Limb (tissue), 2 donors: ENCODE measurements at regions not wholly inside any gene's neighbourhood (a gene's known extent, or its start where the extent isn't known, plus 50 kb on each side); places are given as distances from the start of the nearest gene placed in this dataset.
"Not testable (repeated sequence)": the region's sequence is repeated elsewhere in the genome, so short reads cannot be mapped to it uniquely, and the experiment has no call there.

Experiments used
- DNase-seq, 2 donors: peaks; one replicate each; pipeline ENCODE4 v3.0.0-alpha.2; 2016; ENCODE audit errors: extremely low spot score in 2 of 2

DNA sequence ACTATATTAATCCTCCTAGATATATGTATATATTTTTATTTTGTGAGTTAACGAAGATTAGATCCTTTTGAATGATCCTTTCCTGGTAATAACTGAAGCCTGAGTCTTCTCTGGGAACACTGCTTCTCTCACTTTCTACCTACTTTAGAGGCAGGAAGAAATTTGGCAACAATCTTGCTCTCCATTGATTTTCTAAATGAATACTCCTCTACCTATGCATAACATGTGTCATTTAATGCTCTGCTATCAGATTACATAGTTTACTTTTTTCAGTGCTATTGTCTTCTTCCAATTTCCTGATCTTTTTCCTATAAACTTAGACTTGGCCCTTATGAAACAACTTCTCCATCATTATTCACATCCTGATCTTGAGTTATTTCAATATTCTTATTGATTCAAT is 60.4 kb upstream of the PDHA2 start:
- DNase-seq = no peak

- DNase-seq = no peak
These were observed 61.2 kb upstream of the PDHA2 start for GRCh38 chr4:95778666-95779065.

DNA sequence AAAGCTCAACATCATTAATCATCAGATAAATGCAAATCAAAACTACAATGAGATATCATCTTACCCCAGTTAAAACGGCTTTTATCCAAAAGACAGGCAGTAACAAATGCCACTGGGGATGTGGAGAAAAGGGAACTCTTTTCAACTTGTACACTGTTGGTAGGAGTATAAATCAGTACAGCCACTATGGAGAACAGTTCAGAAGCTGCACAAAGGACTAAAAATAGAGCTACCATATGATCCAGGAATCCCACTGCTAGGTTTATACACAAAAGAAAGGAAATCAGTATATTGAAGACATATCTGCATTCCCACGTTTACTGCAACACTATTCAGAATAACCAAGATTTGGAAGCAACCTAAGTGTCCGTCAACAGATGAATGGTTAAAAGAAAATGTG is 69.3 kb upstream of the PDHA2 start:
- not testable (repeated sequence) for DNase-seq

DNA sequence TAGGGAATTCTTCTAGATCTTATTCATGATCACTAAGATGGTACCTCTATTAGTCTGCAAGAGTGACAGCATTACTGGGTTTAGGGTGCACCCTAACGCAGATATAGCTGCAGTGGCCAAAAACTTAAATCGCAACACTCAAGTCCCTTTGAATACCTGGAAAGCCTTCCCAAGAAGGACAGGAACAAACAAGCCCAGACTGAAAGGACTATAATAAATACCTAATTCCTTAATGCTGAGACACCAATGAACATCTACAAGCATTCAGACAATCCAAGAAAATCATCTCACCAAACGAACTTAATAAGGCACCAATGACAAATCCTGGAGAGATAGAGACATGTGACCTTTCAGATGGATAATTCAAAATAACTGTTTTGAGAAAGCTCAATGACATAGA is 74.9 kb upstream of the PDHA2 start:
- DNase-seq = no peak

DNA sequence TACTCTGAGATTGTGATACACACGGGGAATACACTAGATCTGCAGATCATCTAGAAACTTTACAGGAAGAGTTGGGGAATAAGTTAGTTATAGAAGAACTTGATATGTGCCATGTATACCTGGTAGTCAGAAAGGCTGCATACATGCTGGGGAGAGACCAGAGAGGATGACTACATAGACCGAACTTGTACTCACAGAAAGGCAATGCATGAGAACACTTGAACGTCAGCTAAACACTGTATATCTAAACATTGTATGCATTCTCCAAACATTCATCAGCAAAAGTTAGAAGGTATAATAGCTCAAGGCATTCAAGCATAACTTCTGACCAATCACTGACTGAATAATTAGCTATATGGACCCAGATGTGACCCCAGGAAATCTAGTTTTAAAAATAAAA is 78.0 kb upstream of the PDHA2 start:
- DNase-seq = no peak

DNA sequence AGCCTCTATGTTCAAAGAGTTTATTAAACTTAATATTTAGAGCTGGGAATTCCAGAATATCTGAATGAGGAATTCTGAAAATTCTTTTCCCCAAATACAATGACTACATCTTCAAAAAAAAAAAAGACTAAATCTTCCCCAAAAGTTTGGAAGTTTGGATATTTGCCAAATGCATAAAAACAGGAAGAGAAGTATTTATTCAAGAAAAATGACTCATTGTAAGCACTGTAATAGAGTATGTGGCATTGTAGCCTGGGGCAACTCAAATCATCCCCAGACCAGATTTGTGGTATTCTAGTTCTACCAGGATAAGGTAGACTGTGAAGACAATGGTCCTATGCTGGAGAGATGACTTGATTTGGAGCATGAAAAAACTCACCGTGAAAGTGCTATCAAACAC is 78.5 kb upstream of the PDHA2 start:
- no peak for DNase-seq

- not testable (repeated sequence) for DNase-seq
These were observed 79.2 kb upstream of the PDHA2 start for GRCh38 chr4:95760646-95761045.

GRCh38 chr4:95758001-95758400 is 81.9 kb upstream of the PDHA2 start:
- DNase-seq = no peak

DNA sequence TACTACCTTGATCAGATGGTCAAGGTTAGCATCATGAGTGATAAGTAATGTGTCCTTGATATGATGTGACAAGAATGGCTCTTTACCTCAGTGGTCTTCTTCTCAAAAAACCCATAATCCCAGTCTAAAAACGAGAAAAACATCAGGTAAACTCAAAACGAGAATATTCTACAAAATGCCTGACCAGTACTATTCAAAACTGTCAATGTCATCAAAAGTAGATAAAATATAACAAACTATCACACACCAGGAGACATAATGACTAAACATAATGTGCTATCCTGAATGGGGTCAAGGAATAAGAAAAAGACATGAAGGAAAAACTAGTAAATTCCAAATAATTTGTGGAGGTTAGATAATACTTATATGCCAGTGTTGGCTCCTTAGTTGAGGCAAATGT is 85.2 kb upstream of the PDHA2 start:
- no peak for DNase-seq

DNA sequence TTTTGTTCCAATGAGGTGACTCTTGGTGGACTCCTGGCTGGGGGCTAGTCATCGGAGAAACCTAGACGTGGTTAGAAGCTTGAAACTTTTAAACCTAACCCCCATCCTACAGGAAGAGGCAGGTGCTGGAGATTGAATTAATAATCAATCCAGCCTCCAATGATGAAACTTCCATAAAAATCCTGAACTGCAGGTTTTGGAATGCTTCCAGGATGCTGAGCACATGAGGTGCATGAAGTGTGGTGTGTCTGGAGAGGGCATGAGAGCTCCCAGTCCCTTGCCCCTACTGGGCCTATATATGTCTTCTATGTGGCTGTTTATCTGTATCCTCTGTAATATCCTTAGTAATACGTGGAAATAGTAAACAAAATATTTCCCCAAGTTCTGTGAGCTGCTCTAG is 90.7 kb upstream of the PDHA2 start:
- DNase-seq = no peak

- no peak for DNase-seq
These were observed 97.0 kb upstream of the PDHA2 start for GRCh38 chr4:95742872-95743271.

DNA sequence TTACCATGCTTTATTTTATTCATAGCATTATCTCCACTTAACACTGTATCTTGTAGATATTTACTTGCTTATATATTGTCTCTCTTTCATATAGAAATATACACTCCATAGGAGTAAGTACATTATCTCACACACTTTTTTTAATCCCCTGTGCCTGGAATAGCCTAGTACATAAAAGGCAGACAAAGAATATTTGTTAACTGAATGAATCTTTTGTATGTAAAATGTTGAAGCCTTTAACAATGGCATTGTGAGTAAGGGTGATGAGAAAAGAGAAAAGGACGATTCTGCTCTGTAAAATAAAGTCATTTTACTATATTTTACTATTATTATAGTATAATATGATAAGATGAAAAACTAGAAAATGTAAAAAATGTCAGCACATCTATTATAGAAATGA is 97.7 kb upstream of the PDHA2 start:
- DNase-seq = no peak

GRCh38 chr4:95732061-95732460 is 107.8 kb upstream of the PDHA2 start:
- DNase-seq = no peak

DNA sequence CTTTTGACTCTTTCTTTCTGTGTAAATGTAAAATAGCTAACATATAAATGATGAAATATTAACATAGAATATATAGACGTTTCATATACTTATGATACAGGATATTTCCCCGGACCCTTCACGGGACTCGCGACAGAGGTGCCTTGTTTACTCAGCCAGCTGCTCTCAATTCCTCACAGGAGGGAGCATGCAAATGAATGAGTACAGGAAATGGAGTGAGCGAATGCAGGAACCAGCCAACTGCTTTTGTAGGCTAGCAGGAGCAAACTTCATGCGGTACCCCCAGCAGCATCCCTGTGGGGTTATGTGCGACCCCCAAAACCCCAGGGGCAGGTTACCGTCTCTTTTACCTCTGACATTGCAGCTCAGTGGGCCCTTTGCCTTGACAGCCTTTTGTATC is 110.3 kb upstream of the PDHA2 start:
- DNase-seq = no peak

GRCh38 chr4:95728145-95728544 is 111.7 kb upstream of the PDHA2 start:
- no peak for DNase-seq

DNA sequence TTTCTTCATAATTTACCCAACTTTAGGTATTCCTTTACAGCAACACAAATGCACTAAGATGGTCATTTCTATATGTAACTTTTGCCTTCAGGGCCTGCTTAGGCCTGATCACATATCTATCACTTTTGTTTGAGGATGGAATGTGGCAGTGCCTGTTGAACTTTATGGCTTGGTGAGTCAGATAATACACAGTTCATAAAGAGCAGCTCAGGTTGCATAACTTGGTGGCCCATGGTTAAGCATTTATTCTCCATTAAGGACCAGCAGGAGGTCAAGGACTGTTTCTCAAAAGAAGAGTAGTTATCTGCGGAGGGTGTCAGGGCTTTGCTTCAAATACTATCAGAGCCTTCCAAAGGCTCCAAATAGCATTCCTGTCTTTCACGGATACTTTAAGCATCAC is 124.1 kb upstream of the PDHA2 start:
- DNase-seq = no peak

- DNase-seq = no peak
These were observed 125.3 kb upstream of the PDHA2 start for GRCh38 chr4:95714571-95714970.

DNA sequence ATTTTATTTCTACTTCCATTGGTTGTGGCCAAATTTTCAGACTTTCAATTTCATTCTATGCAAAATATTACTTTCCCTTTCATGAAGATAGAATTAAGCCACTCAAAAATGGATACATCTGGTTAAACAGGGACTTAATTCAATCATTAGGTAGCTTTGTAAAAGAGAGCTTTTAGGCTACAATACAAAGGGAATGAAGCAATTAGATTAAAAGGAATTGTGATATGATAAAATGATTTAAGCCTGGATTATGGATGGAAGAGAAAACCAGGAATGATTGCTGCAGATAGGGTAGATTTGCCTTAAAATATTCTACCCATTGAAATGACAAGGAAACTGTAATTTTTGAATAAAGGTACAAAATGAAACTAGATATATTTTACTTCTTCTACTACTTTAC is 134.6 kb upstream of the PDHA2 start:
- DNase-seq = no peak

DNA sequence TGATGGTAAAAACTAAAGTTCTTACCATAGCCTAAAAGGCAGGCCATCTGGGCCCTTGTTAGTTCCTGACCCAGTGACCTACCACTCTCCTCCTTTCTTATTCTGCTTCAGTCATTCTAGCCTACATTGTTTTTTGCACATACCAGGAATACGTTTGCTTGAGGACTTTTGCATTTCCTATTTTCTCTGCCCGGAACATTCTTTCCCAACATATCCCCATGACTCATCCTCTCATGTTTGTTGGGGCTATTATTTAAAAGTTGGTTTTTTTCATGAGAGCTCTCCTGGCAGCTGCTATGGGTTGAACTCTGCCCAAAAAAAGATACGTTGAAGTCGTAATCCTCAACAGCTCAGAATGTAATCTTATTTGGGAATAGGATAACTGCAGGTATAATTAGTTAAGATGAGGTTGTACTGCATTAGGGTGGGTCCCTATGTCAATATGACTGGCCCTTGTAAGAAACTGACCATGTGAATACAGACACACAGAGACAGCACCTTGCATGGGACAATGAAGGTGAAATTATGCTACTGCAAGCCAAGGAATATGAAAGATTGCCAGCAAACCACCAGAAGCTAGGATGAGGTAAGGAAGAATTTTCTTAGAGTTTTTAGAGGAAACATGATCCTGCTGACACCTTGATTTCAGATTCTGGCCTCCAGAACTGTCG is 138.3 kb upstream of the PDHA2 start:
- DNase-seq = no peak

- no peak for DNase-seq
These were observed 145.5 kb upstream of the PDHA2 start for GRCh38 chr4:95694411-95694810.

GRCh38 chr4:95693594-95693993 is 144.8 kb upstream of the UNC5C start:
- DNase-seq = no peak

DNA sequence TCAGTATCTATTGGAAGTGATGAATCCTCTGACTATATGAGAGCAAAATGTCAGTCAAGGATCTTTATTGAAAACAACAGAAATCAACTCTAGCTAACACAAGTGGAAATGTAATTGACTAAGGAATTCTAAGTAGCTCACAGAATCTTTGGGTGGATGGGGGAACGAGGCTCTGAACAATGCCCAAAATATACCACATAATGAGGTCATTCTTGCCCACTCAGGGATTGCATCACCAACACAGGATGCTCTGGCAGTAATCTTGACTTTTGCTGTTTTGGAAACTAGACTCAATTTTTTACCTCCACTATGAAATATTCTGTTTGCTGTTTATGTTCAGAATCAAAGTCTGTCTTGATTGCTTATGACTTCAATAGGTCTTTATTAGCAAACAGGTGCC is 127.4 kb upstream of the UNC5C start:
- DNase-seq = no peak

DNA sequence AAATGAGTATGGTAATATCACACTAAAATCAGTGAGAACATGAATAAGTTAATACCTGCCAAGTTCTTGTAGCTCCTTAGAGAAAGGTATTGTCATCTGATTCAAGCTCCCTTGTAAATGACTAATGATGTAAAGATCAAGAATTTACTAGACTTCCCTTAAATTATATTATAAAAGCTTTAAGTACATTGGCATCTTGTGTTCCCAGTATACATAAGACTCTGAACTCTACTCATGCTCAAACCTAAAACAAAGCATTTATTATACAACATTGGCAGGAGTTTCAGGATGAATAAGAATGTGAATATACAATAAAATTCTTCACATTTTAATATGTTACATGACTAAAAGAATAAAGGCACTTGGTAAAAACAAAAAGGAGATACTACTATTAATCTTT is 126.8 kb upstream of the UNC5C start:
- DNase-seq = peak in 1 of 2 donors; percentile 2

GRCh38 chr4:95674521-95674981 is 125.8 kb upstream of the UNC5C start:
- no peak for DNase-seq
